Stimulated activated CD8-positive, alpha-beta memory T cell treated with anti-CD3 and anti-CD28 coated beads, Interleukin-2, amount 100 ng/mL, for 1 hour (primary cell): ENCODE measurements at regions not wholly inside any gene's neighbourhood (a gene's known extent, or its start where the extent isn't known, plus 50 kb on each side); places are given as distances from the start of the nearest gene placed in this dataset.
"Not testable (repeated sequence)": the region's sequence is repeated elsewhere in the genome, so short reads cannot be mapped to it uniquely, and the experiment has no call there.

ENCODE experiments used
- DNase-seq, 2 donors: peaks; one replicate each; pipeline ENCODE4 v3.0.0-alpha.2; 2020; ENCODE audit warnings: low read depth in 2 of 2

GRCh38 chr11:15653191-15653710 lies 538.5 kb downstream of the INSC start:
- no peak for DNase-seq

- no peak for DNase-seq
These were observed 539.7 kb downstream of the INSC start for GRCh38 chr11:15654451-15654850.

- DNase-seq: no peak
These were observed 540.8 kb downstream of the INSC start for GRCh38 chr11:15655552-15655951.

GRCh38 chr11:15657264-15657663 lies 542.5 kb downstream of the INSC start:
- no peak for DNase-seq

- no peak for DNase-seq
These were observed 545.8 kb downstream of the INSC start for GRCh38 chr11:15660496-15660895.

GRCh38 chr11:15662285-15662684 lies 547.6 kb downstream of the INSC start:
- DNase-seq: no peak

GRCh38 chr11:15663777-15664218 lies 549.1 kb downstream of the INSC start:
- DNase-seq: no peak

- DNase-seq: no peak
These were observed 550.7 kb downstream of the INSC start for GRCh38 chr11:15665368-15665871.

GRCh38 chr11:15667127-15667725 lies 552.5 kb downstream of the INSC start:
- no peak for DNase-seq

GRCh38 chr11:15668718-15669117 lies 554.0 kb downstream of the INSC start:
- no peak for DNase-seq

GRCh38 chr11:15670520-15671070 lies 555.9 kb downstream of the INSC start:
- DNase-seq: no peak

GRCh38 chr11:15671216-15671615 lies 556.5 kb downstream of the INSC start:
- no peak for DNase-seq

GRCh38 chr11:15672825-15673224 lies 558.1 kb downstream of the INSC start:
- no peak for DNase-seq

- DNase-seq: no peak
These were observed 558.7 kb downstream of the INSC start for GRCh38 chr11:15673408-15673831.

- no peak for DNase-seq
These were observed 560.0 kb downstream of the INSC start for GRCh38 chr11:15674756-15675155.

GRCh38 chr11:15675683-15676082 lies 561.0 kb downstream of the INSC start:
- DNase-seq: no peak

GRCh38 chr11:15677181-15677580 lies 562.5 kb downstream of the INSC start:
- DNase-seq: no peak

GRCh38 chr11:15683528-15683927 lies 568.8 kb downstream of the INSC start:
- no peak for DNase-seq

GRCh38 chr11:15685306-15685705 lies 570.6 kb downstream of the INSC start:
- DNase-seq: no peak

GRCh38 chr11:15686259-15686658 lies 571.5 kb downstream of the INSC start:
- DNase-seq: not testable (repeated sequence)

- no peak for DNase-seq
These were observed 572.6 kb downstream of the INSC start for GRCh38 chr11:15687342-15687741.

GRCh38 chr11:15688351-15688792 lies 573.6 kb downstream of the INSC start:
- DNase-seq: no peak

GRCh38 chr11:15690320-15690719 lies 575.6 kb downstream of the INSC start:
- DNase-seq: no peak
